HG03060 (cell line): ENCODE measurements at regions not wholly inside any gene's neighbourhood (a gene's known extent, or its start where the extent isn't known, plus 50 kb on each side); places are given as distances from the start of the nearest gene placed in this dataset.

Experiments
- ATAC-seq: cut with Tn5 transposase; IDR thresholded peaks from one replicate; pipeline ENCODE4 v1.9.1; 2021; ENCODE audit warnings: low read depth, moderate number of reproducible peaks; ENCODE audit not compliant: unreplicated experiment

DNA sequence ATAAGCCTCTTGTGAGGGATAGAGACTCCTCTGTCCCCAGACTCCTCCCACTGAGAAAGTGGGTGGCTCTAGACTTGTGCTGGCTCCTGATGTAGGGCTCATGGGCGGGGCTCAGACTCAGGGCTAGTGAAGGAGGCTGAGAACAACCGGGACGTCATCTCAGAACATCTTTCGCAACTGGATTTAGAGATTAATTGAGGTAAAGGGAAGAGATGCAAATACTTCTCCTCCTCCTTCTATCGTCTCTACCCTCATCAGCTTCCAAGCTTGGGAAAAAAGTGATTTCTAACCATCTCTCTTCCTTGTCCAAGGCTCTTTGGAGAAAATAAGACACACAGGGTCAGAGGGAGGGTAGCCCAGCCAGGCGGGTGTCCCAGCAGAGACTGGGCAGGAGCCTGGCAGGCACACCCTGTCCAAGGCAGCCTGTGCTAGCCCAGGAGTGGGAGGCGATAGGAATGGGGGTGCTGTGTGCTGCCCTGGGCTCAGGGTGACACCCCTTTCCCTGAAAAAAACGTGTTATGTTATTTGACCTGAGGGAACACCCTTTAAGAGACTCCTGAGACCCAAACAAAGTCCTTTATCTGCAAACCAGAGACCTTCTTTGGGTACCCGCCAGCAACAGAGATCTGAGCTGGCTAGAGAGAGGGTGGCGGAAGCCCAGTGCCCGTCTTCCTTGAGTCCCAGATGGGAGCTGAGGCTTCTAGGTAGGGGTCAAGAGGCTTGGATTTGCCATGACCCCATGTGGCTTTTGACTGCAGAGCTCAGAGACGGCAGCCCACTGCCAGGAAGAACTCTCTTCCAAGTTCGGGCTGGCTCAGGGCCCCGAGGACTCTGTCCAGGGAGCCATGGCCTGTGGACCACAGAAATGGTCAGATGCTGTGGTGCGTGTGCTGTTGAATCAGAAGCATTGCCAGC, 160.9 kb downstream of the ADAMTS15 start:
- no peak for ATAC-seq

DNA sequence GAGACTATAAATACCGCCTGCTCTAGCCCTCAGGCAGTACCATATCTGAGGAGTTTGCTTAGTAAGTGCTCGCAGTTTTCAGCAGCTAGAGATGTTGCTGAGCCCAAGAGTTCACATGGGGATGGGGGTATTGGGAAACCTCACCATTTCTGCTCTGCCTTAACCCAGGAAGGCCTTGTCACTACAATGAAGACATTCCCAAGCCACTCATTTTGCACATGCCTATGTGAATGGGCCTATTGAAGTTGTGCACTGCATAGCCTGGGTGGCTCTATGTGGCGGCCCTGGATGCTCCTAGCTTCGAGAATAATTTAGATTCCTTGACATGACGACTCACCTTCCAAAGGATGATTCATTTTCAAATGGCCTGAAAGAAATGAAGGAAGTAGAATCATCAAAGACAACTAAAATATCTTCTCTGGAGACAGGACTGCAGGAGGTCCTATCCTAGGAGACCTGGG, 163.4 kb downstream of the ADAMTS15 start:
- ATAC-seq, result no peak

DNA sequence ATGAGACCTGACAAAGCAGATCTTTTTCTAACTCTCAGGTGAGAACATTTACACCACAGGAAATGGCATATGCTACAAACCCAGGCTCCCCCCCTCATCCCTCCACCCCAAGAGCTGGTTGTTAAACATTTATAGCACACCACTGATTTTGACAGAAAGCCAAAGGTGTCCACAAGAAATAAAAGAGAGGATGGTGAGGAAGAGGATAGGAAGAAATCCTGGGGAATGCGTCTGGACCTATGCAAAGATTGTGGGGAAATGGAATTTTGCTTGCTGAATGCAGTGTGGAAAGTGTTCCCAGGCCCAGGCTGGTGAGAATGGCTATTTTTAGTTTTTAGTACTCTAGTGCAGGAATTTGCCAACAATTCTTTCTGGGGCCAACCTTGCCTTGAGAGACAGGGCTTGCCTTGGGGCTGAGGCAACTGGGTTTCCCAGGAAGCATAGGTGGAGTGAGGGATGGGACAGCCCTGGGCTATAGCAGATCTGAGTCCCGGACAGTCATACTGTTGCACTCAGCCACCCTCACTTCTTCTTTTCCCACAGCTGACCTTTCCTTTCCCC, 163.9 kb downstream of the ADAMTS15 start:
- no peak for ATAC-seq

DNA sequence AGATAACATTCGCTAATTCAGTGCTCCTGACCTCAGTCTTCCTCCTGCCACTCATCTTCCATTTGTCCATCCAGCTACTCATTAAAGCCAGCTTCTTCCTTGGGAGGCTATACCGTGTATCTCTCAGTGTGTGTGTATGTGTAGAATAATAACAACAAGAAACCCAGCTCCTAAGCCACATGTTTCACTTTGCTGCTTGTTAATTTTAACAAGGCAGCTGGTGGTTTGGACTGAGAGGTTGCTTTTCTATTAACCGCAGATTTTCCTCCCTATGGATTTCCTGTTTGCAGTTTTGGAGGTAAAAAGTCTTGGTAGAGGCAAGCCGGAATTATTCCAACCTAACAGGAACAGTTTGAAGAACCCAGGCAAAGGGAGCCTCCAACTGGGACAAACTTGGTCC, 165.0 kb downstream of the ADAMTS15 start:
- no peak for ATAC-seq

DNA sequence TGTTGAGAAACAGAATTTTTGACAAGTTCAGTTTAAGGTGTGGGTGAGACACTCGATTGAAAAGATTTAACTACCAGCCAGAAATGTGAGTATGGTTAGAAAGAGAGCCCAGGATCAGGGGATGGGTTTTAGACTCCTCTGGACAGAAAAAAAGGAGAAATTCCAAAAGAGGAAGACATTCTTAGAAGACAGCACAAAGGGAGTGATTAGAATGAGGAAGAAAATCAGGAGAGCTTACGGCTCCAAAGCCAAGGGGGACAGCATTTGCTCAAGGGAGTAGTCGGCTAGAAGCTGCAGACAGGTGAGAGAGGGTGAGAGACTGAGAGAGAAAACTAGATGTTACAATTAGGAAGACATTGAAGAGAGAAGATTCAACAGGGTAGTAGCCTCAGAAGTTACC, 166.1 kb downstream of the ADAMTS15 start:
- ATAC-seq, result no peak

DNA sequence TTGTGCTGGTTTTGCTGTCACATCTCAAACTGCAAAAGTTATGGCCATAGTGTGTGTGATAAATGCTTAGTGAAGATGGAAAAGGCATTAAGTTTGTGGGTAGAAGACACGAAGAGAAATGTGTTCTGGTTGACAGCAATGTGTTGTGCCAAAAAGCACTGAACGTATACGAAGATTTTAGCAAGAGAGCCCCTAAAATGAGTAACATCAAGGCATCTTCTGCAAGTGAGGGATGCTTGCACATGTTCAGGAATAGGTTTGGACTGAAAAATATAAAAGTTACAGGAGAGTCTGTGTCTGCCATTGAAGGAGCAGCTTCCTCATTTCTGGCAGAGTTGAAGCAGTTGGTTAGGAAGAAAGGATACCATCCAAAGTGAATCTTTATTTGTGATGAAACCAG, 167.1 kb downstream of the ADAMTS15 start:
- no peak for ATAC-seq

DNA sequence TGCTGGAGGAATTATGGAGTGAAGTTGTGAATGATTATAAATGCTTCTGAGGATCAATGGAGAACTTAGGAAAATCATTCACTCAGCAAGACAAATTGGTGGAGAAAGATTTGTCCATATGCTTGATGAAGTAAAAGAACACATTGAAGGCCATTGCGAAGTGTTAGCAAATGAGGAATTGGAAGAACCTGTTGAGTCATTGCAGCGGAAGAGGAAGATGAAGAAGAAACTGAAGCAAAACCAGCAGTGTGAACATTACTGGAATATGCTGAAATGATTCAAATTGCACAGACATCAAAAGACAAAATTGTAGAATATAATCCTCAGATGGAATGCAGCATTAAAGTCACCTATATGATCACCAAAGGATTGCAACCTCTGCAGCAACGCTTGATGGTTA, 168.1 kb downstream of the ADAMTS15 start:
- no peak for ATAC-seq

DNA sequence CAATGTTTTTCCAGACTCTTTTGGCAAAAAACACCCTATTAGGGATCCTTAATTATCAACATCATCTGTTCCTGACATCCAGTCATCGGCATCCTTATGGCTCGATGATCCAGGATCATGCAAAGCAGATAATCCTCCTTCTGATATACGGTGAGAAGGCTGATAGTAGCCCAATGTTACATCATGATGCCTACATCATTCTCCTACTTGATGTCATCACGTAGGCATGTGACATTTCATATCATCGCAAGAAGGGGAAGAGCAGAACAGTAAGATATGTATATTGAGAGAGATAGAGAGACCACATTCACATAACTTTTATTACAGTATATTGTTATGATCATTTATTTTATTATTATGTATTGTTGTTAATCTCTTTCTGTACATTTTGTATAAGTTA, 168.6 kb downstream of the ADAMTS15 start:
- no peak for ATAC-seq

DNA sequence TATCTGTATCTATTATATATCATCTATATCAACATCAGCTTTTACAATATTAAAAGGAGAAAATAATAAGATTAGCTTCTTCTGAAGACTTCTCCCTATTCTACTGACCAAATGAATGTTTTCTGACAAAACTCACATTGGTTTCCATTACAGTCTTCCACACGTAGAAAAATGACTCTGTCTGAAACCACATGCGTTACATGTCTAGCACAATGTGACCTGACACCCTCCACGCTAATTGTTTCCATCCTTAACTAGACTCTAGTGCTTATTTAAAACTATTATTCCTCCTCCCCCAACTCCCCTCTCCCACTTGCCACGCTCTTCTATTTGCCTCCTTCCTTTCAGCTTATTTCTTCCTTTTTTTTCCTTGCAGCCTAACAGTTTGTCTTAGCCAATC, 172.1 kb downstream of the ADAMTS15 start:
- no peak for ATAC-seq

DNA sequence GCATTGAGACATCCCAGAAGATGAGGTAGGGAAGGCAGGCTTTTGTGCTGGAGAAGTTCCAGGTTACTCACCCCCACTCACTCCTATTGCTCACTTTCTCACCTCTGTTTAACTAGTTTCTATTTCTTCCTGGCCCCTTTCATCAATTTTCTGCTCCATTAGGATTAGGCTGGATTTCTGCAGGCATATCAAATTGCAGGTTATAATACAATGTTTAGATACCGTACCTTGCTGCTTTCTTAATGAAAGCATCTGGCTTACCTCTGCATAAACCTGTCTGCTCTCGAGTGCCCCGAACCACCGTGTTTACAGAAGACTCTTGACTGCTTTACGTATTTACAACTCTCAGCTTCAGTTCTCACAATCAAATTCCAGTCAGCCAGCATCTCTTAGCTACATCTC, 173.7 kb downstream of the ADAMTS15 start:
- no peak for ATAC-seq

DNA sequence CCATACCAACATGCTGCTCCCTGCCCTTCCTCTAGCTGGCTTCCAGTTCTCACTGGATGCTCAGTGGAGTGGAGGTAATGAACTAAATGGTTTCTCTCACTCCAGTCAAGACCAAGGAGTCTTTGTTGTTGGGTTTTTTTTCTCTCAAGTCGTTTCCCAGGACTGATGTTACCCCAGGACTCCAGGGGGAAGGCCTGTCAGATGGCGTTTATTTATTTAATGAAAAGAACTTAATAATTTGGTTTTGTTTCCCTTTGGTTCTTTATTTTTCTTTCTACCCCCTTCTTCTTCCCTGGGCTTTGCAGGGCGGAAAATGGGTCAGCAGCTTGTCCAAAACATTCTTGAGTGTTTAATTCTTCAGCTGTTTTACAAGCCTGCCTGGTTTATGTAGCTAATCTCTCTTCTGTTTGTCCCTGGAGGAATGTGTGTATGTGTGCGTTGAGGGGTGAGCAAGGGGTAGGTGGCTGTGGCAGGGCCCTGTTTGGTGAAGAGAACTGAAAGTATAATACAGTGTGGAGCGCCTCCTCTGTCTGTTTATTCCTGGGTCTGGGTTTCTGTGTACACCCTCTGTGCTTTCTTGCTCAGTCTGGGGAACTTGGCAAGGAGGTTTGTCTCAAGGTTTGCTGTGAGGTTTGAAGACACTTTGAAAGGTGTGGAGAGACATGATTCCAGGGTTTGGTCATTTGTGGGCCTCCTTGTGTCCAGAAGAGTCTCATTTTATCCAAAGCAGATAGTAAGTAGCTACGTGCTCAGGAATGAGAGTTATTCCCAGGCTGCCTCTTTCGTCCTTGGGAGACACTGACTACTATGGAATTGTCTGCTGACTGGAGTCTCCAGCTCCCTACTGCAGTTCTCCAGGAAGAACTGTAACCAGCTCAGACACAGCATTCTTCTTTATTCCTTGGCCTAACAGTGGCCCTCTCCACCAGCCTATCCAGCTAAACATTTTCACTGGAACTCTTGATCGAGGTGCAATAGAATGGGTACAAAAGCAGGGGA, 175.5 kb downstream of the ADAMTS15 start:
- no peak for ATAC-seq

DNA sequence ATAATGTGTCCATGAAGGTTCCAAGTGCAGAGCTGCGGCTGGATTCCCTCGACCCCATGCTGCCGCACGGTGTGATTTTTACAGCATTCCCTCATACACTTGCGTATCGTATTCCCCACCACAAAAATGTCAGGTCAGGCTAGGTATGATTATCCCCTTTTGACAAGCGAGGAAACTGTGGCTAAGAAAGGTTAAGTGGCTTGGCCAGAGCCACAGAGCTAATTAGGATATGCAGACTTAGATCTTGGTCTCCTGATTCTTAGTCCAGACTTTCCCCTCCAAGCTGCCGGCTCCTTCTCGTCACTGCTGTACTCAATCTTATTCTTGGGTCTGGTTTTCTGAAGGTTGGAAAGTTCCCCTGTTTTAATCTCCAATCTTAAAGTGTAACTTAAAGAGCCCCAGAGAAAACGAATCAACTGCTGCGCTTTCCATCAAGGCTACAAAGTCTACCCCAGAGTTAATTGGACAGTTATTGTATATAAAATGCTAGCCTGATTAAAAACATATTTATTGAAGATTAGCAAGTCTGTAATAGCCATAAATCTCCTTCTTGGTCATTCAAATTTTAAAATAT, 176.6 kb downstream of the ADAMTS15 start:
- no peak for ATAC-seq

DNA sequence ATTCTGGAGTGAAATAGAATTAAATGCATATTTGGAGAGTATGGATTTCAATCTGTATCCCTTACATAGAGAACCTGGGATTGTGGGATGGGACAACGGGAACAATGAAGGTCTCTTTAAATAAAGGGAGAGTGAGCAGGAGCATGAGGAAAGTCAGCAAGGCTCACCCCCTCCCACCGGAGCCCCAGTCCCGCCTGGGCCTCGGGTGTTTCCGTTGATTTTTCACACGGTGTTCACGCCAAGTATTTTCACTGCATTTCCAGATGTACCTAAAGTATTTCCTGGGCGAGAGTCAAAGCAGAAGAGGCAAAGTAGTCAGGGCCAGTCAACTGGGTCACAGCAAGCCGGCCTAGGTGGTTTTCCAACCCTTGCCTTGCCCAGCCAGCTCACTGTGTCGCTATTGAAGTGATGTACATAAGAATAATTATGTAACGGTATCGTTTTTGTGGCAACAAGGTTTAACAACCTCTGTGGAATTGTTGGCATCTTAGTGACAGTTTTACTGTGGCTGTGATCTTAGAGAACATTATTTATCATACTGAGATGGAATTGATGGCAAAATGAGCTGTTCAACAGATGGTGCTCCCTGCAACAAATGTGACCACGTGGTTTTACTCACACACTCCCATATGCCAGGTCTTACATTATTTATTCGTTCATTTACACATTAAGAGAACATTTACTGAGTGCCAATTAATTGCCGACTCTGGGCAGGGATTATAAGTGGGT, 177.3 kb downstream of the ADAMTS15 start:
- ATAC-seq, result no peak

DNA sequence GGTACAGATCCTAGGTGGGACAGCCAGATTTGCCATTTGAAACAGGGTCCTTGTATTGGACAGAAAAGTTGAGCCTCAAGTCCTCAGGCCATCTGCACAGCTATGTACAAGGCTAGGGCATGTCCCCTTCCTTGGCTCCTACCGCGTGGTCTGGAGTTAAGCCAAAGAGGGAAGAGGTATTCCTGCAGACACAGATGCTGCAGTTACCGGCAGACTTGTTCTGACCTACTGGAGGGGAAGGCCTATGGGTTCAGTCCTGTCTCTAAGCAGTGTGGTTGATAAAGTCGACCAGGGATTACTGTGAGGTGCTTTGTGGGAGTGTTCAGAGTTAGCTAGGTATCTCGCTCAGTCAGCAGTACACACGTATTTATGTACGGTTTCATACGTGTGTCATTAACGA, 180.6 kb downstream of the ADAMTS15 start:
- no peak for ATAC-seq

DNA sequence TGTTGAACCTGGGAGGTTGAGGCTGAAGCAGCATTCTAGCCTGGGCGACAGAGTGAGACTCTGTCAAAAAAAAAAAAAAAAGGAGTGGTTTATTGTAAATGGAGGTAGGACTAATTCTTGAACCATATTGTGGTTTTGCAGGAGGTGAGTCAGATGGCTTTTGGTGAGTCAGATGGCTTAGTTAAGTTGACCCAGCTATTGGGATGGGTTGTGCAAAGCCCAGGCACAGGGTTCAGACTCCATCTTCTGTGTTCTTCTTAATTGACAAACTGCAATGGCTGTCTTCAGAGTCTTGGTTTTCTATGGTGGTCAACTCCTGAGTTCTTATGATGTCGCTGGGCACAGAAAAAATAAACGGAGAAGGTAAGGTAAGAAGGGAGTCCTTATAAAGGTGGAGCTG, 182.7 kb downstream of the ADAMTS15 start:
- no peak for ATAC-seq

DNA sequence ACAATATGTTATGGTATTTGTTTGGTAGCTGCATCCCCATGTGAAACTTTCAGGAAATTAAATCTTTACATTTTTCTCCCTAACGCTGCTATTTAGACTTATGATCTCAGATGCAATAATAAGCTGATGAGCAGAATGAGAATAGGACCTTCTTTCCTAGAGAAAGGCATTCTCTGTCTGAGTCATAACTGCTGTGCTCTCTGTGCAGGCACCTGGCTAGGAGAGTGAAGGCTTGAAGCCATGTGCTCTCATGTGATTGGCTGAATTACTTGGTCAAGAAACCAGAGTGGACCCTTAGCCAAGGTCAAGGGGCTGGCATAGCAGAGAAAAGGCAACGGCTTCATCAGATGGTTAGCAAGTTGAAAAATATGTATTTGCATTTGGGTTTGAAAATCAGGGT, 185.0 kb downstream of the ADAMTS15 start:
- no peak for ATAC-seq

DNA sequence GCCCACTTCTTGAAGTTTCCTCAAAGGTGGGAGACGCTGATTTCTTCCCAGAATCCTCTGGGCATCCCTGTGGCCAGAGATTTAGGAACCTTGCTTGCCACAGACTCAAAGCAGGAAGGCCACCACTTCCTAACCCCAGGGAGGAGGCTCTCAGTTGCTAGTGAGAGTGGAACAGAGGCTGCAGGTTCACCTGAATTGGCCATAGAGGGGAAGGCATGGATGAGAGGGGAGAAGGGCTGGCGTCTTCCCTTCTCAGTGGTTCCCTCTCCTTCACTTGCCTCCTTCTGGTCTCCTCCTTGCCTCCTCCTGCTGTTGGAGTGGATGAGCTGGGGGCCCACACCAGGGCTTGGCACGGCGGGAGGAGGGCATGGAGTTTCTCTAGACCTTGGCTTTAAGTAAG, 185.7 kb downstream of the ADAMTS15 start:
- ATAC-seq, result no peak

DNA sequence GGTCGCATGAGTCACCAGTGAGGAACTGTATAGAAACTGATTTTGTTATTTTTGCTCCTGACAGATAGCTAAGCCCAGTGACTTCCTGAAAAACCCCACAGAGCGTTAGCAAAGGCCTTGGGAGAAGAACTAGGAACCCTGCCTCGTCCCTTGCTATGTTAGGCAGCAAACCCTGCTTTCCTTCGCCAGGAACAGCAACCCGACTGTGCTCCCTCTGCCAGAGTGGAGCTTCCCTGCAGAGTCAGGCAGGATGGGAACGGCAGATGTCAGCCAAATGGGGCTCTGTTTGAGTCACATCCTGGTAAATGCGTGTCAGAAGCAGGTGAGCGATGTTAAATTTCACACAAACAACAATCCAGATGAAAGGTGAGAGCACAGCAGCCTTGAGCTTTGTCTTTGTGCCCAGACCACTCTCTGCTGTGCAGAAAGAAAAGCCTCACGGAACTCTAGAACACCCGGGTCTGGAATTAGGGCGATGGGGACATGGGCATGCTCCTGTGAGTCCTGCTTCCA, 186.6 kb downstream of the ADAMTS15 start:
- ATAC-seq, result no peak

DNA sequence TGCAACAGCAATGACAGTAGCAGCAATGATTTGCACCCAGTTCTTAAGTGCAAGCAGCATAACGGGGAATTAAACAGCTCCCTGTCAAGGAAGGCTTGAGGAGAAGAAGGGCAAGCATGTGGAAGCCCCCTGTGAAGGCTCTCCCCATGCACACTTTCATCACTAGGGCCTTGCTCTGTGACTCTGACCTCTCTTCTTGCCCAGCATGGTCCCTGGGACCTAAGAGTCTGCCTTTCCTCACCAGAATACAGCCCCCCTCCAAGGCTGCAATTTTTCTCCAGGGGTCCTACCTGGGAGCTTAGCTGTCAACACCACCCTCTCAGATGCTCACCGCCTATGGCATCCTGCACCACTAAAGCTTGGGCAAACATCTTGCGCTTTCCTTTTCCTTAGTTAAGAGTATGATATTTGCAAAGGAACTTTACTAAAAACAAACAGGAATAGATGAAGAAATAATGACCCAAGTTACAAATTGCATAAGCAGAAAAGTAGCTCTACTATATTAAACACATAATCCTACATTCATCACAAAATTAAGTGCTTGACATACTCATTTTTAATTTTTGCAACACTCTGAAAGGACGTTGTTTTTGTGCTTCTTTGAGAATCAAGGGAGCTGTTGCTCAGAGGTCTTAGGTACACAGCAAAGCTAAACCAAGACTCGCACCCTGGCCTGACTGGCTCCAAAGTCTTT, 187.6 kb downstream of the ADAMTS15 start:
- no peak for ATAC-seq
